Upper lobe of right lung (tissue), 1 donor: ENCODE measurements at regions not wholly inside any gene's neighbourhood (a gene's known extent, or its start where the extent isn't known, plus 50 kb on each side); places are given as distances from the start of the nearest gene placed in this dataset.
A peak's percentile ranks its signal among the peaks of the same experiment; 100 is the strongest.

Experiments
- ATAC-seq: fragments of 200-7000 bp; cut with Tn5 transposase; one replicate; pipeline ENCODE4 v1.9.1; 2020; ENCODE audit warnings: mild to moderate bottlenecking, moderate library complexity
- DNase-seq: peaks from one replicate; pipeline ENCODE4 v3.0.0-alpha.2; 2020
- H3K27ac ChIP-seq: fragments of 200-600 bp; one replicate; pipeline ENCODE4 v1.8.0; 2022
- H3K27me3 ChIP-seq: fragments of 200-600 bp; one replicate; pipeline ENCODE4 v1.8.0; 2022; ENCODE audit warnings: mild to moderate bottlenecking
- H3K36me3 ChIP-seq: fragments of 200-600 bp; one replicate; pipeline ENCODE4 v1.8.0; 2022
- H3K4me1 ChIP-seq: fragments of 200-600 bp; one replicate; pipeline ENCODE4 v1.8.0; 2022
- H3K4me3 ChIP-seq: fragments of 200-600 bp; one replicate; pipeline ENCODE4 v1.8.0; 2022; ENCODE audit warnings: mild to moderate bottlenecking
- H3K9me3 ChIP-seq: fragments of 200-600 bp; one replicate; pipeline ENCODE4 v1.8.0; 2022
- intact Hi-C: fragments of 100-400 bp; cut with DNase I; formaldehyde crosslinking; loops from one replicate; pipeline ENCODE4 v1.11.0; 2022
- TF ChIP-seq, protein P1 (sequence below): fragments of 200-600 bp; IDR thresholded peaks from one replicate; pipeline ENCODE4 v1.8.0; 2022; ENCODE audit warnings: antibody characterized with exemption
- donor health status: DM: no; HTN: yes; CAD: no; lungs with severe emphysema.

DNA sequence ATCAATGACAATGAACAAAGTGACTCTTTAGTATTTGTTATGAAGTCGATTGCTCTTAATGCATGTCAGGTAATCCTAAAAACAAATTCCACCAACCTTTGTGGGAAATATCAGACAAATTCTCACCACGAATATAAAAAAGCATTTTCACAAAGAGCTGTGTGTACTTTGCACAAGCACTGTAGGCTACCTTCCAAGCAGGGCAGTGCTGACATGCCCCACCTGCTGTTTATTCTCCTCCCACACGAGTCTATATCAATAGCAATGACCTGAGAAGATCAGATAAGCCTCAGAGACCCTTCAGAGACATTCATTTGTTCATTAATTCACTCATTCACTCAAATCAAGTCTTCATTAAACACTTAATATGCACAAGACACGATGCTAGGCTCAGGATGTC lies 469.1 kb downstream of the ZSWIM6 start:
- H3K36me3 ChIP-seq: no peaks in the 10 kb centered on the region
- no peak for ATAC-seq

DNA sequence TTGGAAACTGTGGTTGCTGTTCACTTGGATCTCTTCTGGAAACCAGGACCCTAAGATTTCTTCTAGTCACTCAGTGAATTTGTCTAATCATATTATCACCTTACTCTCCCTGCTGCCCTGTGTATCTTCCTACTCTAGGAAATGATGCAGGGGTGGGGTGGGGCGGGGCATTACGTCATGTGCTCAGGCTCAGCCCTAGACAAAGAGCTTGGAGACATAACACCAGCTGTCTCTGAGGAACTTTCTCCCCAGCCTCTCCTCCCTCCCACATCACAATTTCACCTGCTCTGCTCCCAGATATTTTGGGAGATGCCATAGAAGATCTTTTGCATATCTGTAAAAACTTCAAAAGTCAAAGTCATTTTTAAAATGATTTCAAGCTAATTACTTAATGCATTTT lies 470.4 kb downstream of the ZSWIM6 start:
- intact Hi-C loops: no loop called here
- TF ChIP-seq, protein P1, sequence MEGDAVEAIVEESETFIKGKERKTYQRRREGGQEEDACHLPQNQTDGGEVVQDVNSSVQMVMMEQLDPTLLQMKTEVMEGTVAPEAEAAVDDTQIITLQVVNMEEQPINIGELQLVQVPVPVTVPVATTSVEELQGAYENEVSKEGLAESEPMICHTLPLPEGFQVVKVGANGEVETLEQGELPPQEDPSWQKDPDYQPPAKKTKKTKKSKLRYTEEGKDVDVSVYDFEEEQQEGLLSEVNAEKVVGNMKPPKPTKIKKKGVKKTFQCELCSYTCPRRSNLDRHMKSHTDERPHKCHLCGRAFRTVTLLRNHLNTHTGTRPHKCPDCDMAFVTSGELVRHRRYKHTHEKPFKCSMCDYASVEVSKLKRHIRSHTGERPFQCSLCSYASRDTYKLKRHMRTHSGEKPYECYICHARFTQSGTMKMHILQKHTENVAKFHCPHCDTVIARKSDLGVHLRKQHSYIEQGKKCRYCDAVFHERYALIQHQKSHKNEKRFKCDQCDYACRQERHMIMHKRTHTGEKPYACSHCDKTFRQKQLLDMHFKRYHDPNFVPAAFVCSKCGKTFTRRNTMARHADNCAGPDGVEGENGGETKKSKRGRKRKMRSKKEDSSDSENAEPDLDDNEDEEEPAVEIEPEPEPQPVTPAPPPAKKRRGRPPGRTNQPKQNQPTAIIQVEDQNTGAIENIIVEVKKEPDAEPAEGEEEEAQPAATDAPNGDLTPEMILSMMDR: no peak
- no peak for ATAC-seq

More for the DNA sequence above, 469.1 kb downstream of the ZSWIM6 start:
- no peak overlapping the region for H3K4me3 ChIP-seq
- intact Hi-C loops: no loop called here
- DNase-seq: no peak
- TF ChIP-seq, protein P1: no peak
- no peaks in the 10 kb centered on the region for H3K4me1 ChIP-seq
- H3K9me3 ChIP-seq: no peaks in the 10 kb centered on the region
- no peaks in the 10 kb centered on the region for H3K27me3 ChIP-seq
- H3K27ac ChIP-seq: no peak overlapping the region

DNA sequence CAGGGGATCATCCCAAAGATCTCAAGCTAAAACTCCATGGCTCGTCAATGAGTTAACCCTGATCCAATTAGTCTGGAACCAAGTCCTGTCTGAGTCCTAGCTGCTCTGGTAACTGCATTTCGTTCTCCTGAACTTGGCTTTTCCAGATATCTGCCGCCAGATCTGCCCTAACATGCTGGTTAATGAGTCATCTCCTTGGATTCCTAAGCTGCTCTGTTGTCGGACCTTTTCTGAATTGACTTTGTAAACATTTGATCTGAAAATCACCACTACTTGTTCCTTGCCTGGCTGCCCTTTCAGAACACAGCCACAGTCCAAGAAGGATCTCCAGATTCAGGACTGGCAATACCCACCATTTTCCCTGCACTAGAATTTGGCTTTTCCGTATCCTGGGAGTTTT lies 473.0 kb downstream of the ZSWIM6 start:
- peak; percentile 33 for ATAC-seq
- Histone ChIP-seq H3K9me3 (no peaks in the 10 kb centered on the region), H3K36me3 (no peaks in the 10 kb centered on the region), H3K27me3 (no peaks in the 10 kb centered on the region), H3K4me1 (no peaks in the 10 kb centered on the region), H3K4me3 (no peak overlapping the region), H3K27ac (no peak overlapping the region)
- no peak for DNase-seq
- intact Hi-C loops: no loop called here
- TF ChIP-seq, protein P1: no peak

More for the DNA sequence above, 470.4 kb downstream of the ZSWIM6 start:
- no peak overlapping the region for H3K27ac ChIP-seq
- H3K4me1 ChIP-seq: no peaks in the 10 kb centered on the region
- H3K27me3 ChIP-seq: no peaks in the 10 kb centered on the region
- no peaks in the 10 kb centered on the region for H3K9me3 ChIP-seq
- H3K4me3 ChIP-seq: no peak overlapping the region
- no peak for DNase-seq
- no peaks in the 10 kb centered on the region for H3K36me3 ChIP-seq

DNA sequence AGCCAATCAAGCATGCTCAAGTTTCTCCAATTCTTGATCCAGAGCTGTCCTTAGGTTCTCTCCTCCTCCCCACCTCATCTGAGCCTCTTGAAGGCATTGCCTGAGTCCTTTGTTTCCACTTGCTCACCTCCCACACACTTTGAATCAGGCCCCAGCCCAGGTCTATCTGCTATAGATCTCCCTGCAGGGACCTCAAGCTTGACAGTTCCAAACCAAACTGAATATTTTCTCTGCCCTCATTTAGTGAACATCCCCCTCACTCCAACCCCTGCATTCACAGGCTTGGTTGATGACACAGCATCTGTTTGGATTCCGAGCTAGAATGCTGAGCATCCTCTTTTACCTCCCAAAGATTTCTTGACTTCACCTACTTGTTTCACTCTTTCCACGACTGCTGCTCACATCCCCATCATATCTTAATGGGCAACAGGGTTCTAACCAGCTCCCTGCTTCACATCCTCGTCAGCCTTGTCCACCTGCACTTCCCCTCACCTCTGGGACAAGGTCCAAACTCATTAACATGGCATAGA lies 474.5 kb downstream of the ZSWIM6 start:
- no peaks in the 10 kb centered on the region for H3K27me3 ChIP-seq
- no peak for ATAC-seq
- H3K36me3 ChIP-seq: no peaks in the 10 kb centered on the region
- H3K4me1 ChIP-seq: no peaks in the 10 kb centered on the region
- H3K9me3 ChIP-seq: no peaks in the 10 kb centered on the region
- no peak overlapping the region for H3K27ac ChIP-seq
- TF ChIP-seq, protein P1: no peak
- intact Hi-C loops: no loop called here
- H3K4me3 ChIP-seq: no peak overlapping the region
- DNase-seq: no peak

DNA sequence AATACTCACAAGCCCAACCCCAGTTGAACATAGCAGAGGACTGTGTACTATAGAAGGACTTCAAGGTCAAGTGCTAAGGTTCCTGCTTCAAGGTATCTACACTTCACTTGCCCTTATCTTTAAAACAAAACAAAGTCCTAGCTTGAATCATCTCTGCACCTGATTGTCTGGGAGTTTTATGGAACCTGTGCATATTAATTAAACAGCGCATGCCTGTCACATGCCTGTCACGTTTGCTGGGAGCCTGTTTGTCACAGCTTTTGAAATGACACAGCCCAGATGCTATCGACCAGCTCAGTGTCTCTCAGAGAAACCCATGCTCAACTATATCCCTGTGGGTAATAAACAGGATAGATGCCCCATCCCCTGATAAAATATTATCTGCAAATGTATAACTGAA lies 476.0 kb downstream of the ZSWIM6 start:
- no peak for ATAC-seq
- H3K4me3 ChIP-seq: no peak overlapping the region
- no peaks in the 10 kb centered on the region for H3K36me3 ChIP-seq
- H3K9me3 ChIP-seq: no peaks in the 10 kb centered on the region
- DNase-seq: no peak
- no peaks in the 10 kb centered on the region for H3K4me1 ChIP-seq
- no peak overlapping the region for H3K27ac ChIP-seq
- intact Hi-C loops: no loop called here
- no peaks in the 10 kb centered on the region for H3K27me3 ChIP-seq
- TF ChIP-seq, protein P1: no peak

DNA sequence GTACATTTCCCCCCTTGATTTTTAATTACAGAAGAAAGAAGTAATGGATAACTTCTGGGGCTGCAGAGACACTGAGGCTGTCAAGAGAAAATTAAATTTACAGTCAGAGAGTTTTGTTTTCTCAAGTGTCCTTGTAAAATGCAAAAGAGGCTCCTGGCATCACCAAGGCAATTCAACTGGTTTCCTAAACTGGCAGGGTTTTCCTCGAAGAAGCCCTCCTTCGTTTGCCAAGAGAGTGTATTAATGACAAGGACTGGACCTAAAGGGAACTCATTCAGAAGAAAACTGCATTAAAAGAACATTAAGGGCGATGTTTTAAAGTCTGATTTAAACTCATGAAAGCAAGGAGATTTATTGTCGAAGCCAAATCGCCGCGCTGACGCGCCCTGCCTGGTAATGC lies 476.9 kb downstream of the ZSWIM6 start:
- DNase-seq (no peak), ATAC-seq (no peak)
- Histone ChIP-seq H3K9me3 (no peaks in the 10 kb centered on the region), H3K27ac (no peak overlapping the region), H3K27me3 (no peaks in the 10 kb centered on the region), H3K36me3 (no peaks in the 10 kb centered on the region), H3K4me3 (no peak overlapping the region), H3K4me1 (no peaks in the 10 kb centered on the region)
- intact Hi-C loops: no loop called here
- TF ChIP-seq, protein P1: no peak
